Endodermal cell (in vitro differentiated cells): ENCODE measurements at regions not wholly inside any gene's neighbourhood (a gene's known extent, or its start where the extent isn't known, plus 50 kb on each side); places are given as distances from the start of the nearest gene placed in this dataset.

Experiments
- DNase-seq: peaks from one replicate; pipeline ENCODE4 v3.0.0-alpha.2; 2017
- H3K27ac ChIP-seq: 2 replicates; pipeline ENCODE4 v1.5.1; 2013; ENCODE audit warnings: mild to moderate bottlenecking, low read depth, low read length, moderate library complexity
- H3K27me3 ChIP-seq: 2 replicates; pipeline ENCODE4 v1.6.1; 2013; ENCODE audit warnings: mild to moderate bottlenecking, low read length, moderate library complexity; ENCODE audit not compliant: insufficient read depth, control insufficient read depth, poor library complexity, severe bottlenecking
- H3K36me3 ChIP-seq: 2 replicates; pipeline ENCODE4 v1.7.0; 2013; ENCODE audit warnings: mild to moderate bottlenecking, low read length, moderate library complexity; ENCODE audit not compliant: control insufficient read depth, insufficient read depth
- H3K4me1 ChIP-seq: one replicate; pipeline ENCODE4 v1.7.0; 2013; ENCODE audit warnings: low read length; ENCODE audit not compliant: control insufficient read depth, insufficient read depth
- H3K4me3 ChIP-seq: 2 replicates; pipeline ENCODE4 v1.5.1; 2013; ENCODE audit warnings: mild to moderate bottlenecking, low read length, moderate library complexity
- H3K9ac ChIP-seq: 2 replicates; pipeline ENCODE4 v1.6.1; 2013; ENCODE audit warnings: mild to moderate bottlenecking, low read length, moderate library complexity; ENCODE audit not compliant: poor library complexity, severe bottlenecking; ENCODE audit errors: extremely low read depth
- H3K9me3 ChIP-seq: 2 replicates; pipeline ENCODE4 v1.6.1; 2013; ENCODE audit warnings: mild to moderate bottlenecking, low read length, moderate library complexity; ENCODE audit not compliant: control insufficient read depth
- H3K27ac Mint-ChIP-seq: 2 replicates; pipeline ENCODE4 v1.8.0; 2020; ENCODE audit warnings: mixed read lengths
- H3K27me3 Mint-ChIP-seq: 2 replicates; pipeline ENCODE4 v1.8.0; 2021; ENCODE audit warnings: mild to moderate bottlenecking, mixed read lengths; ENCODE audit not compliant: insufficient read depth
- H3K36me3 Mint-ChIP-seq: 2 replicates; pipeline ENCODE4 v1.8.0; 2020; ENCODE audit warnings: low read depth, mixed read lengths
- H3K4me1 Mint-ChIP-seq: 2 replicates; pipeline ENCODE4 v1.8.0; 2020; ENCODE audit warnings: mixed read lengths
- H3K4me3 Mint-ChIP-seq: 2 replicates; pipeline ENCODE4 v1.8.0; 2020; ENCODE audit warnings: mild to moderate bottlenecking, moderate library complexity, mixed read lengths
- H3K9me3 Mint-ChIP-seq: 2 replicates; pipeline ENCODE4 v1.8.0; 2020; ENCODE audit warnings: mild to moderate bottlenecking, mixed read lengths
- CTCF ChIP-seq: fragments of 200-600 bp; sonication (generic); conservative IDR thresholded peaks from 2 replicates; pipeline ENCODE4 v1.5.0; 2021; ENCODE audit warnings: antibody characterized with exemption, mild to moderate bottlenecking
- WGBS, 2 experiments: methylation state at CpG; one replicate each; pipeline versions ENCODE4 v1.1.5 to v1.1.7; 2013; ENCODE audit warnings: missing lambda C conversion rate in 2 of 2, mixed read lengths in 1 of 2; ENCODE audit not compliant: insufficient coverage in 1 of 2, insufficient read length in 1 of 2; 5-methylcytosine and 5-hydroxymethylcytosine counted together

GRCh38 chr7:155222061-155222460, 75.6 kb upstream of the INSIG1 start:
- H3K9me3 Mint-ChIP-seq: no peaks in the 10 kb centered on the region
- H3K4me1 Mint-ChIP-seq: peaks cover 30% of the 10 kb centered on the region
- Histone ChIP-seq H3K36me3 (no peaks in the 10 kb centered on the region), H3K27ac (no peak overlapping the region), H3K4me1 (peaks cover 4% of the 10 kb centered on the region), H3K4me3 (no peak overlapping the region), H3K9ac (no peak overlapping the region), H3K27me3 (no peaks in the 10 kb centered on the region), H3K9me3 (no peaks in the 10 kb centered on the region)
- H3K27ac Mint-ChIP-seq: no peak overlapping the region
- no peak for TF ChIP-seq CTCF
- peaks cover 15% of the 10 kb centered on the region for H3K27me3 Mint-ChIP-seq
- DNase-seq: no peak
- no peak overlapping the region for H3K4me3 Mint-ChIP-seq
- no peaks in the 10 kb centered on the region for H3K36me3 Mint-ChIP-seq
- WGBS, 2 experiments: 88% methylated on average over 2 of the region's 2 CpGs; no CpG with 5 or more reads in 1 of the 2 experiments

GRCh38 chr7:155222573-155222972, 75.1 kb upstream of the INSIG1 start:
- no peak overlapping the region for H3K27ac Mint-ChIP-seq
- Histone ChIP-seq H3K27ac (no peak overlapping the region), H3K9me3 (no peaks in the 10 kb centered on the region), H3K4me1 (peaks cover 4% of the 10 kb centered on the region), H3K4me3 (no peak overlapping the region), H3K27me3 (no peaks in the 10 kb centered on the region), H3K36me3 (no peaks in the 10 kb centered on the region), H3K9ac (no peak overlapping the region)
- DNase-seq: no peak
- no peaks in the 10 kb centered on the region for H3K9me3 Mint-ChIP-seq
- peaks cover 20% of the 10 kb centered on the region for H3K27me3 Mint-ChIP-seq
- WGBS, 2 experiments: 94 to 95% methylated on average over 5 of the region's 5 CpGs
- TF ChIP-seq CTCF: no peak
- H3K36me3 Mint-ChIP-seq: no peaks in the 10 kb centered on the region
- H3K4me3 Mint-ChIP-seq: no peak overlapping the region
- peaks cover 35% of the 10 kb centered on the region for H3K4me1 Mint-ChIP-seq

- TF ChIP-seq CTCF: no peak
- Histone ChIP-seq H3K27ac (no peak overlapping the region), H3K27me3 (no peaks in the 10 kb centered on the region), H3K36me3 (no peaks in the 10 kb centered on the region), H3K4me3 (no peak overlapping the region), H3K4me1 (peaks cover 4% of the 10 kb centered on the region), H3K9ac (no peak overlapping the region), H3K9me3 (no peaks in the 10 kb centered on the region)
- H3K9me3 Mint-ChIP-seq: no peaks in the 10 kb centered on the region
- no peaks in the 10 kb centered on the region for H3K36me3 Mint-ChIP-seq
- 92 to 97% methylated on average over 12 of the region's 12 CpGs for WGBS, 2 experiments
- H3K4me3 Mint-ChIP-seq: no peak overlapping the region
- DNase-seq: no peak
- H3K27me3 Mint-ChIP-seq: peaks cover 24% of the 10 kb centered on the region
- no peak overlapping the region for H3K27ac Mint-ChIP-seq
- H3K4me1 Mint-ChIP-seq: peaks cover 39% of the 10 kb centered on the region
These were observed 74.7 kb upstream of the INSIG1 start for GRCh38 chr7:155223021-155223420.
